Parathyroid adenoma (tissue), 2 donors: ENCODE measurements at regions not wholly inside any gene's neighbourhood (a gene's known extent, or its start where the extent isn't known, plus 50 kb on each side); places are given as distances from the start of the nearest gene placed in this dataset.

Source experiments
- H2AFZ ChIP-seq: fragments of 300-600 bp; sonication (generic); one replicate; pipeline ENCODE4 v1.7.0; 2017; ENCODE audit warnings: antibody characterized with exemption, mild to moderate bottlenecking
- H3K27ac ChIP-seq: fragments of 300-600 bp; sonication (generic); one replicate; pipeline ENCODE4 v1.7.0; 2017
- H3K27me3 ChIP-seq: fragments of 300-600 bp; sonication (generic); one replicate; pipeline ENCODE4 v1.7.0; 2017; ENCODE audit warnings: low read length; ENCODE audit not compliant: control insufficient read depth, insufficient read depth
- H3K36me3 ChIP-seq: fragments of 300-600 bp; sonication (generic); one replicate; pipeline ENCODE4 v1.7.0; 2017; ENCODE audit warnings: low read length; ENCODE audit not compliant: control insufficient read depth, insufficient read depth
- H3K4me1 ChIP-seq: fragments of 300-600 bp; sonication (generic); one replicate; pipeline ENCODE4 v1.7.0; 2017; ENCODE audit warnings: control low read depth
- H3K4me2 ChIP-seq: fragments of 300-600 bp; sonication (generic); one replicate; pipeline ENCODE4 v1.7.0; 2017; ENCODE audit warnings: low read length
- H3K4me3 ChIP-seq: fragments of 300-600 bp; sonication (generic); one replicate; pipeline ENCODE4 v1.7.0; 2017; ENCODE audit warnings: low read depth, low read length
- H3K79me2 ChIP-seq: fragments of 300-600 bp; sonication (generic); one replicate; pipeline ENCODE4 v1.7.0; 2017; ENCODE audit warnings: control low read depth
- H3K9ac ChIP-seq: fragments of 300-600 bp; sonication (generic); one replicate; pipeline ENCODE4 v1.7.0; 2017; ENCODE audit warnings: mild to moderate bottlenecking
- H3K9me3 ChIP-seq: fragments of 300-600 bp; sonication (generic); one replicate; pipeline ENCODE4 v1.7.0; 2017; ENCODE audit warnings: low read length; ENCODE audit not compliant: control insufficient read depth
- TF ChIP-seq, protein P1 (sequence below): fragments of 300-600 bp; sonication (generic); IDR thresholded peaks from one replicate; pipeline ENCODE4 v1.7.0; 2017; ENCODE audit warnings: antibody characterized with exemption, mild to moderate bottlenecking
- donor health status: primary hyperparathyroidism.

DNA sequence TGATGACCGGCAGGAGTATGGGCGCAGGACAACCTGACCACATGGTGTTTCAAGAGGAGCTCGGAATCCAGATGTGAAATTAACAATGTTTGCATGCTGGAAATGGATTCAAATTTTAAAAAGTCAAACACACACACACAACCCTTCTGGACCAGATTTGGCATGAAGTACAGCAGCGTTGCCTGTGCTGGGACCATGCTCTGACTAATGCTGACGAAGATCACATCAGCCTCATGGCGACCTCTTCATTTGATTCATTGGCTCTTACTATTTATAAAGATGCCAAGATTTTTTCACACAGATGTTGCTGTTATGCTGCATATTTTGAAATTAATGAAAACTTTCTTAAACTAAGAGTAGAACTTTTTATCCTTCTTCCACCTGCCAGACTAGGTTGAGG, 926.6 kb upstream of the TMEM132C start:
- Histone ChIP-seq H3K27ac (no peak overlapping the region), H3K4me2 (no peak overlapping the region), H3K36me3 (no peaks in the 10 kb centered on the region), H3K4me1 (no peaks in the 10 kb centered on the region), H3K79me2 (no peaks in the 10 kb centered on the region), H3K9me3 (no peaks in the 10 kb centered on the region), H3K27me3 (no peaks in the 10 kb centered on the region), H3K9ac (no peak overlapping the region), H2AFZ (no peak overlapping the region), H3K4me3 (no peak overlapping the region)
- TF ChIP-seq, protein P1, sequence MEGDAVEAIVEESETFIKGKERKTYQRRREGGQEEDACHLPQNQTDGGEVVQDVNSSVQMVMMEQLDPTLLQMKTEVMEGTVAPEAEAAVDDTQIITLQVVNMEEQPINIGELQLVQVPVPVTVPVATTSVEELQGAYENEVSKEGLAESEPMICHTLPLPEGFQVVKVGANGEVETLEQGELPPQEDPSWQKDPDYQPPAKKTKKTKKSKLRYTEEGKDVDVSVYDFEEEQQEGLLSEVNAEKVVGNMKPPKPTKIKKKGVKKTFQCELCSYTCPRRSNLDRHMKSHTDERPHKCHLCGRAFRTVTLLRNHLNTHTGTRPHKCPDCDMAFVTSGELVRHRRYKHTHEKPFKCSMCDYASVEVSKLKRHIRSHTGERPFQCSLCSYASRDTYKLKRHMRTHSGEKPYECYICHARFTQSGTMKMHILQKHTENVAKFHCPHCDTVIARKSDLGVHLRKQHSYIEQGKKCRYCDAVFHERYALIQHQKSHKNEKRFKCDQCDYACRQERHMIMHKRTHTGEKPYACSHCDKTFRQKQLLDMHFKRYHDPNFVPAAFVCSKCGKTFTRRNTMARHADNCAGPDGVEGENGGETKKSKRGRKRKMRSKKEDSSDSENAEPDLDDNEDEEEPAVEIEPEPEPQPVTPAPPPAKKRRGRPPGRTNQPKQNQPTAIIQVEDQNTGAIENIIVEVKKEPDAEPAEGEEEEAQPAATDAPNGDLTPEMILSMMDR = no peak

DNA sequence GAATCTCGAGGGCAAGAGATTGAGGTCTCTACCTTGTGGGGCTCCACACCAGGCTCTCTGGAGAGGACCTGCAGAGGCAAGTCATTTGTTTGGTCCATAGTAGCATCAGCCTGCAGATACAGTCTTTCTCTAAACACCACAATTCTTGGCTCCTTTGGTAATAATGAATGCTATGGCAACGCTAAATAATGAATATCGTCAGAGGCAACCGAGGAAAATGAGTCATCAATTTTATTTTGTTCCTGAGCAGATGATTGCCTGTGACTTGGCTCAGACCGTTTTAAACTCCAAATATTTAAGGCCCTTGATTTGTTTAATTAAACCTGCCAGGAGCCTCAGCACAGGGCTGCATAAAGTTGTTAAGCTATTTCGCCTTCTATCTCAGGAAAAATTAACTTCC, 924.1 kb upstream of the TMEM132C start:
- Histone ChIP-seq H3K4me3 (no peak overlapping the region), H3K27me3 (no peaks in the 10 kb centered on the region), H3K36me3 (no peaks in the 10 kb centered on the region), H3K27ac (no peak overlapping the region), H3K79me2 (no peaks in the 10 kb centered on the region), H3K9me3 (no peaks in the 10 kb centered on the region), H3K4me2 (no peak overlapping the region), H3K4me1 (no peaks in the 10 kb centered on the region), H2AFZ (no peak overlapping the region), H3K9ac (no peak overlapping the region)
- TF ChIP-seq, protein P1 = no peak

- H3K4me1 ChIP-seq = no peaks in the 10 kb centered on the region
- no peaks in the 10 kb centered on the region for H3K27me3 ChIP-seq
- H2AFZ ChIP-seq = no peak overlapping the region
- H3K9me3 ChIP-seq = no peaks in the 10 kb centered on the region
- no peak overlapping the region for H3K4me3 ChIP-seq
- TF ChIP-seq, protein P1 = no peak
- no peaks in the 10 kb centered on the region for H3K79me2 ChIP-seq
- no peak overlapping the region for H3K4me2 ChIP-seq
- no peak overlapping the region for H3K9ac ChIP-seq
- H3K36me3 ChIP-seq = no peaks in the 10 kb centered on the region
- H3K27ac ChIP-seq = no peak overlapping the region
Measured at GRCh38 chr12:127343940-127344339, 923.0 kb upstream of the TMEM132C start.

DNA sequence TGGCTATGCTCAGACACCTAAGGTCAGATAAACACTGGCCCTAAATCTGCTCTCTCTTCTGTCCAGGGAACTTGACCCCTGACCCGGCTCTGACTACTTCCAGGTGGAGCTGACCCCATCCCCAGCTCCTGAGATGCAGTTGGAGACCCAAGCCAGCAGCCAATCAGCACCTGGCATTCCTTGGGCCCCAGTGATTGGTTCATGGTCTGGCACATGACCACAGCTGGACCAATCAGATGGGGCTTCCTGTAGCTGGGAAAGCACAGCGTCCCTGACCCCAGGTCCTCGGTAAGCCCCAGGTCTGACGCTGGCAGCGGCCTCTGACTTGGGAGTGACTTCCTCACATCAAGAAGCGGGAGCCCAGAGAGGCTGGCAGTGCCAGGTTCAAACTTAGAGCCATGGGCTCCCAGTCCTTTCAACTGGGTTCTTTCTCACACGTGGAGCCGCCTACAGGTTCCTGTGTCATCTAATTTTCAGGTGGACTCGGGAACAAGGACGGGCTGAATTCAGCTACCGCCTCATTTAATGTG, 915.4 kb upstream of the TMEM132C start:
- Histone ChIP-seq H3K79me2 (no peaks in the 10 kb centered on the region), H3K4me3 (no peak overlapping the region), H3K36me3 (no peaks in the 10 kb centered on the region), H3K4me2 (no peak overlapping the region), H3K9ac (no peak overlapping the region), H3K27me3 (no peaks in the 10 kb centered on the region), H3K4me1 (no peaks in the 10 kb centered on the region), H3K9me3 (no peaks in the 10 kb centered on the region), H3K27ac (no peak overlapping the region), H2AFZ (no peak overlapping the region)
- TF ChIP-seq, protein P1 = no peak

GRCh38 chr12:127355061-127355841, 911.7 kb upstream of the TMEM132C start:
- TF ChIP-seq, protein P1 = no peak
- Histone ChIP-seq H3K9ac (no peak overlapping the region), H3K9me3 (no peaks in the 10 kb centered on the region), H3K27me3 (no peaks in the 10 kb centered on the region), H3K4me2 (no peak overlapping the region), H3K27ac (no peak overlapping the region), H2AFZ (no peak overlapping the region), H3K36me3 (no peaks in the 10 kb centered on the region), H3K4me1 (no peaks in the 10 kb centered on the region), H3K4me3 (no peak overlapping the region), H3K79me2 (no peaks in the 10 kb centered on the region)
